ENCODE measurements at regions not wholly inside any gene's neighbourhood (a gene's known extent, or its start where the extent isn't known, plus 50 kb on each side); places are given as distances from the start of the nearest gene placed in this dataset.

- H3K27me3 ChIP-seq (ENCODE audit: low read depth, low read length) = no peaks in the 10 kb centered on the region
- no peaks in the 10 kb centered on the region for H3K79me2 ChIP-seq (ENCODE audit: low read length)
- H3K4me2 ChIP-seq (ENCODE audit: low read length) = no peak overlapping the region
- no peak overlapping the region for H3K9ac ChIP-seq (ENCODE audit: low read length)
- no peak overlapping the region for H2AFZ ChIP-seq (ENCODE audit: low read depth, low read length)
- TF ChIP-seq EZH2phosphoT487 (IDR thresholded peaks at IDR 0.05; ENCODE audit: low read depth) (no peak), CTCF (IDR thresholded peaks at IDR 0.05; ENCODE audit: low read depth, low read length) (no peak)
- no peak overlapping the region for H3K27ac ChIP-seq (ENCODE audit: low read length)
- H3K4me1 ChIP-seq (ENCODE audit: low read length) = 0 out of 2 replicates have a peak, but pooled peaks cover 3% of the 10 kb centered on the region
- H3K4me3 ChIP-seq (ENCODE audit: low read length) = no peak overlapping the region
- no peaks in the 10 kb centered on the region for H4K20me1 ChIP-seq (ENCODE audit: insufficient read depth, low read length)
- H3K9me3 ChIP-seq (ENCODE audit: insufficient read depth, low read length) = no peaks in the 10 kb centered on the region; the same call in 1 of the 2 replicates
- no peaks in the 10 kb centered on the region for H3K36me3 ChIP-seq (replicated peaks; ENCODE audit: low read depth, low read length)
Observed at GRCh38 chr3:88586121-88586640, 436.4 kb downstream of the C3orf38 start.

- Histone ChIP-seq H3K9ac (ENCODE audit: low read length) (no peak overlapping the region), H3K9me3 (ENCODE audit: insufficient read depth, low read length) (no peaks in the 10 kb centered on the region; the same call in 1 of the 2 replicates), H3K27me3 (ENCODE audit: low read depth, low read length) (no peaks in the 10 kb centered on the region), H3K4me3 (ENCODE audit: low read length) (no peak overlapping the region), H3K4me2 (ENCODE audit: low read length) (no peak overlapping the region), H4K20me1 (ENCODE audit: insufficient read depth, low read length) (no peaks in the 10 kb centered on the region), H3K27ac (ENCODE audit: low read length) (no peak overlapping the region), H3K36me3 (replicated peaks; ENCODE audit: low read depth, low read length) (no peaks in the 10 kb centered on the region), H2AFZ (ENCODE audit: low read depth, low read length) (no peak overlapping the region), H3K4me1 (ENCODE audit: low read length) (0 out of 2 replicates have a peak, but pooled peaks cover 3% of the 10 kb centered on the region), H3K79me2 (ENCODE audit: low read length) (no peaks in the 10 kb centered on the region)
- no peak for TF ChIP-seq EZH2phosphoT487 (IDR thresholded peaks at IDR 0.05; ENCODE audit: low read depth)
- no peak for TF ChIP-seq CTCF (IDR thresholded peaks at IDR 0.05; ENCODE audit: low read depth, low read length)
Observed at GRCh38 chr3:88589138-88589537, 439.4 kb downstream of the C3orf38 start.

- Histone ChIP-seq H2AFZ (ENCODE audit: low read depth, low read length) (no peak overlapping the region), H3K27ac (ENCODE audit: low read length) (no peak overlapping the region)
Observed at GRCh38 chr3:88595026-88595425, 445.3 kb downstream of the C3orf38 start.

GRCh38 chr3:88596451-88596850 lies 446.7 kb downstream of the C3orf38 start:
- TF ChIP-seq EZH2phosphoT487 (IDR thresholded peaks at IDR 0.05; ENCODE audit: low read depth) (no peak), CTCF (IDR thresholded peaks at IDR 0.05; ENCODE audit: low read depth, low read length) (no peak)
- H4K20me1 ChIP-seq (ENCODE audit: insufficient read depth, low read length) = no peaks in the 10 kb centered on the region
- H3K36me3 ChIP-seq (replicated peaks; ENCODE audit: low read depth, low read length) = no peaks in the 10 kb centered on the region
- no peaks in the 10 kb centered on the region for H3K4me1 ChIP-seq (ENCODE audit: low read length)
- H2AFZ ChIP-seq (ENCODE audit: low read depth, low read length) = no peak overlapping the region
- H3K9me3 ChIP-seq (ENCODE audit: insufficient read depth, low read length) = no peaks in the 10 kb centered on the region
- no peak overlapping the region for H3K27ac ChIP-seq (ENCODE audit: low read length)
- H3K27me3 ChIP-seq (ENCODE audit: low read depth, low read length) = no peaks in the 10 kb centered on the region
- H3K9ac ChIP-seq (ENCODE audit: low read length) = no peak overlapping the region
- H3K4me2 ChIP-seq (ENCODE audit: low read length) = no peak overlapping the region
- no peaks in the 10 kb centered on the region for H3K79me2 ChIP-seq (ENCODE audit: low read length)
- H3K4me3 ChIP-seq (ENCODE audit: low read length) = no peak overlapping the region

More at GRCh38 chr3:88595026-88595425, 445.3 kb downstream of the C3orf38 start:
- Histone ChIP-seq H3K36me3 (replicated peaks; ENCODE audit: low read depth, low read length) (no peaks in the 10 kb centered on the region), H4K20me1 (ENCODE audit: insufficient read depth, low read length) (no peaks in the 10 kb centered on the region), H3K79me2 (ENCODE audit: low read length) (no peaks in the 10 kb centered on the region), H3K9me3 (ENCODE audit: insufficient read depth, low read length) (no peaks in the 10 kb centered on the region; the same call in 1 of the 2 replicates), H3K27me3 (ENCODE audit: low read depth, low read length) (no peaks in the 10 kb centered on the region), H3K4me2 (ENCODE audit: low read length) (no peak overlapping the region), H3K4me3 (ENCODE audit: low read length) (no peak overlapping the region), H3K4me1 (ENCODE audit: low read length) (no peaks in the 10 kb centered on the region), H3K9ac (ENCODE audit: low read length) (no peak overlapping the region)
- TF ChIP-seq EZH2phosphoT487 (IDR thresholded peaks at IDR 0.05; ENCODE audit: low read depth) = no peak
- TF ChIP-seq CTCF (IDR thresholded peaks at IDR 0.05; ENCODE audit: low read depth, low read length) = no peak

Data from OCI-LY3 (cell line).